ENCODE measurements at regions not wholly inside any gene's neighbourhood (a gene's known extent, or its start where the extent isn't known, plus 50 kb on each side); places are given as distances from the start of the nearest gene placed in this dataset.

DNA sequence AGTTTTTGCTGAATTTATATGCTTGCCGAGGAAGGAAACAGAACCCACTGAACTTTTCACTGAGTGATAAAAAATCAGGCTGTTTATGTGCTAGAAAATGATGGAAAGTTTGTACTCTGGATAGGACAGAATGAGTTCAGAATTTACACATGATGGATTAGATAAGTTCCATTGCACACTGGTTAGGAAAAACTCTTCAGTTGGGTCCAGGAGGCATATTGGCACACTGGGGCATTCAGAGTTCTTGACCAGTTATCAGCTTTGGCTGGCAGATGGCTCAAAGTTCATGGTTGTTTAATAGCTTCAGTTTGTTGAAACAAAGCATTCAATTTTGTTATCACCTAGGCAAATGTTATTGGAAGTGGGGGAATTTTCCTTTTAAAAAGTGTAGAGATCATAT lies 613.3 kb upstream of the SYNCRIP start:
- no peak for TF ChIP-seq FOXM1 (IDR thresholded peaks at IDR 0.05; ENCODE audit: borderline replicate concordance, low read depth)
- TF ChIP-seq MAX (IDR thresholded peaks at IDR 0.05): no peak
- no peak for TF ChIP-seq RAD21 (IDR thresholded peaks at IDR 0.05; ENCODE audit: low read depth)
- no peak for TF ChIP-seq CREB1 (IDR thresholded peaks at IDR 0.05; ENCODE audit: low read depth)
- TF ChIP-seq TEAD4 (IDR thresholded peaks at IDR 0.05): no peak
- TF ChIP-seq YY1 (IDR thresholded peaks at IDR 0.05; ENCODE audit: low read depth): no peak
- TF ChIP-seq EP300 (IDR thresholded peaks at IDR 0.05; ENCODE audit: borderline replicate concordance): no peak
- no peak for TF ChIP-seq TAF1 (IDR thresholded peaks at IDR 0.05; ENCODE audit: low read depth)
- TF ChIP-seq, protein P1, sequence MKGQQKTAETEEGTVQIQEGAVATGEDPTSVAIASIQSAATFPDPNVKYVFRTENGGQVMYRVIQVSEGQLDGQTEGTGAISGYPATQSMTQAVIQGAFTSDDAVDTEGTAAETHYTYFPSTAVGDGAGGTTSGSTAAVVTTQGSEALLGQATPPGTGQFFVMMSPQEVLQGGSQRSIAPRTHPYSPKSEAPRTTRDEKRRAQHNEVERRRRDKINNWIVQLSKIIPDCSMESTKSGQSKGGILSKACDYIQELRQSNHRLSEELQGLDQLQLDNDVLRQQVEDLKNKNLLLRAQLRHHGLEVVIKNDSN (IDR thresholded peaks at IDR 0.05): no peak
- TF ChIP-seq, protein P2, sequence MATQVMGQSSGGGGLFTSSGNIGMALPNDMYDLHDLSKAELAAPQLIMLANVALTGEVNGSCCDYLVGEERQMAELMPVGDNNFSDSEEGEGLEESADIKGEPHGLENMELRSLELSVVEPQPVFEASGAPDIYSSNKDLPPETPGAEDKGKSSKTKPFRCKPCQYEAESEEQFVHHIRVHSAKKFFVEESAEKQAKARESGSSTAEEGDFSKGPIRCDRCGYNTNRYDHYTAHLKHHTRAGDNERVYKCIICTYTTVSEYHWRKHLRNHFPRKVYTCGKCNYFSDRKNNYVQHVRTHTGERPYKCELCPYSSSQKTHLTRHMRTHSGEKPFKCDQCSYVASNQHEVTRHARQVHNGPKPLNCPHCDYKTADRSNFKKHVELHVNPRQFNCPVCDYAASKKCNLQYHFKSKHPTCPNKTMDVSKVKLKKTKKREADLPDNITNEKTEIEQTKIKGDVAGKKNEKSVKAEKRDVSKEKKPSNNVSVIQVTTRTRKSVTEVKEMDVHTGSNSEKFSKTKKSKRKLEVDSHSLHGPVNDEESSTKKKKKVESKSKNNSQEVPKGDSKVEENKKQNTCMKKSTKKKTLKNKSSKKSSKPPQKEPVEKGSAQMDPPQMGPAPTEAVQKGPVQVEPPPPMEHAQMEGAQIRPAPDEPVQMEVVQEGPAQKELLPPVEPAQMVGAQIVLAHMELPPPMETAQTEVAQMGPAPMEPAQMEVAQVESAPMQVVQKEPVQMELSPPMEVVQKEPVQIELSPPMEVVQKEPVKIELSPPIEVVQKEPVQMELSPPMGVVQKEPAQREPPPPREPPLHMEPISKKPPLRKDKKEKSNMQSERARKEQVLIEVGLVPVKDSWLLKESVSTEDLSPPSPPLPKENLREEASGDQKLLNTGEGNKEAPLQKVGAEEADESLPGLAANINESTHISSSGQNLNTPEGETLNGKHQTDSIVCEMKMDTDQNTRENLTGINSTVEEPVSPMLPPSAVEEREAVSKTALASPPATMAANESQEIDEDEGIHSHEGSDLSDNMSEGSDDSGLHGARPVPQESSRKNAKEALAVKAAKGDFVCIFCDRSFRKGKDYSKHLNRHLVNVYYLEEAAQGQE (IDR thresholded peaks at IDR 0.05; ENCODE audit: low read depth): no peak
- no peak for TF ChIP-seq NFIC (IDR thresholded peaks at IDR 0.05)
- TF ChIP-seq TCF12 (IDR thresholded peaks at IDR 0.05; ENCODE audit: low read depth): no peak
- TF ChIP-seq CEBPB (IDR thresholded peaks at IDR 0.05): no peak
- no peak for TF ChIP-seq EGR1 (IDR thresholded peaks at IDR 0.05)
